Mucosa of descending colon (tissue), 3 donors: ENCODE measurements at regions not wholly inside any gene's neighbourhood (a gene's known extent, or its start where the extent isn't known, plus 50 kb on each side); places are given as distances from the start of the nearest gene placed in this dataset.

Experiments used
- ATAC-seq: fragments of 200-7000 bp; cut with Tn5 transposase; one replicate; pipeline ENCODE4 v1.9.1; 2020; ENCODE audit warnings: mild to moderate bottlenecking, moderate library complexity
- DNase-seq, 3 donors: peaks; one replicate each; pipeline ENCODE4 v3.0.0-alpha.2; 2020
- H3K36me3 ChIP-seq: fragments of 200-600 bp; one replicate; pipeline ENCODE4 v1.8.0; 2021; ENCODE audit warnings: low read depth, mild to moderate bottlenecking
- H3K4me1 ChIP-seq: fragments of 200-600 bp; one replicate; pipeline ENCODE4 v1.8.0; 2021; ENCODE audit warnings: low read depth, mild to moderate bottlenecking
- H3K4me3 ChIP-seq: fragments of 200-600 bp; one replicate; pipeline ENCODE4 v1.8.0; 2021; ENCODE audit warnings: mild to moderate bottlenecking
- H3K9me3 ChIP-seq: fragments of 200-600 bp; one replicate; pipeline ENCODE4 v1.8.0; 2021; ENCODE audit warnings: mild to moderate bottlenecking
- CTCF ChIP-seq: fragments of 200-600 bp; IDR thresholded peaks from one replicate; pipeline ENCODE4 v1.8.0; 2022; ENCODE audit warnings: antibody characterized with exemption, mild to moderate bottlenecking
- intact Hi-C, 2 donors: fragments of 100-400 bp; cut with DNase I in 1 of 2; cut with micrococcal nuclease in 1 of 2; formaldehyde crosslinking; loops; one replicate each; pipeline versions ENCODE4 v1.11.0 to v1.11.1; 2022; cut with DNase I, micrococcal nuclease
- donor health status: DM: no; HTN: no; CAD: no; lungs with moderate emphysema.
- donor health status: DM: no; HTN: no; CAD: no.
- donor health status: DM: no; HTN: yes; CAD: no.

DNA sequence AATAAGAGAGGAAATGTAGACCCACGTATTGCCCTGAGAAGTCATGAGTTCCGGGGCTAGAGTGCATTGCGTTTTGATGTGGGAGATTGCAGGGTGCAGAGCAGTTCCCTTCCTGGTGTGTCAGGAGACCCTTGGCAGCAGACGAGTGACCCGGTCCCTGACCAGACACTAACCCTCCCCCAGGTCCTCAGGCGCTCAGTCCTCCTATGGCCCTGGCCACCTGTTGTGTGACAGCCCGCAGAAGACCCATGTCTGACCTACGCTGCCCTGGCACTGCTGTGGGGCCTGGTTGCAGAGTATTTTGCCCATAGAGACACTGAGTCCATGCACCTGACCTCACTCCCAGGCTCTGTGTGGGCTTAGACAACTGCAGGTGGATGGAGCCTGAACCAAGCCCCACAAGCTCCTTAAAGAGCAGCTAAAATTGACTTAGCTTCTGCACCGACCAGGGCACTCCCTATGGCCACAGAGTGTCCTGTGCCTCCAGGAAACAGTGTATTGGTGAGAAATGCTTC, 833.8 kb downstream of the TBC1D22A start:
- Histone ChIP-seq H3K4me1 (no peaks in the 10 kb centered on the region), H3K4me3 (no peak overlapping the region), H3K9me3 (no peaks in the 10 kb centered on the region), H3K36me3 (no peaks in the 10 kb centered on the region)
- ATAC-seq, result no peak
- no peak for TF ChIP-seq CTCF
- no peak for DNase-seq
- intact Hi-C loops, result loop anchor here in 1 of 2 donors (10.0 kb wide), 1 partner anchor 1981 kb away; no protein-coding TSS in a partner anchor

DNA sequence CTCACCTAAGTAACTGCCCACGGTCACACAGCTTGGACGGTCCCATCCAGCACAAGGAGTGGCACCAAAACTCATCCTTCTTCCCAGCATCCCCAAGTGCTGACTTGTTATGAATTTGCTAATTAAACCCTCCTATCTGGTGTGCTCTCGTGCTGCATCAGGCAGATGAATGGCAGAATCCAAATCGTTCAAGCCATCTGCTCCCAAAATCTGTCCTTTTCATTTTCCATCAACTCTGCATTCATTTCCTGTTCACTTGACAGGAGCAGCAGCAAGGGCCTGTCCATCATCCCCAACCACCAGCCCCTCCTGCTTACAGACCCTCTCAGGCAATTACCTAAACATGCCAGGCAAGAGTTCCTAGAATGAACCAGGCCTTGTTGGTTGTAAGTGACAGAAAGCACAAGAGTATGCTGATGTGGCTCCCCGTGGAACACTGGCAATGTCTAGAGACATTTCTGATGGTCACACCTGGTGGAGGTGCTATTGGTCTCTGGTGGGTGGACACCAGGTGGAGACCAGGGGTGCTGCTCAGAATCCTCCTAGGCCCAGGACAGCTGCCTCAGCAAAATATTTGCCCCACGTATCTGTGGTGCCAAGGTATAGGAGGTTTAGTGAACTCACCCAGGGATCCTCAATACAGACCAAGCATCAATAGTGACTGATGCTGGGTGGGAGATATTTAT, 832.5 kb downstream of the TBC1D22A start:
- H3K4me1 ChIP-seq, result no peaks in the 10 kb centered on the region
- intact Hi-C loops, result loop anchor here in 1 of 2 donors (10.0 kb wide), 1 partner anchor 1980 kb away; no protein-coding TSS in a partner anchor
- no peaks in the 10 kb centered on the region for H3K36me3 ChIP-seq
- ATAC-seq (no peak), DNase-seq (no peak)
- no peaks in the 10 kb centered on the region for H3K9me3 ChIP-seq
- no peak overlapping the region for H3K4me3 ChIP-seq
- no peak for TF ChIP-seq CTCF

DNA sequence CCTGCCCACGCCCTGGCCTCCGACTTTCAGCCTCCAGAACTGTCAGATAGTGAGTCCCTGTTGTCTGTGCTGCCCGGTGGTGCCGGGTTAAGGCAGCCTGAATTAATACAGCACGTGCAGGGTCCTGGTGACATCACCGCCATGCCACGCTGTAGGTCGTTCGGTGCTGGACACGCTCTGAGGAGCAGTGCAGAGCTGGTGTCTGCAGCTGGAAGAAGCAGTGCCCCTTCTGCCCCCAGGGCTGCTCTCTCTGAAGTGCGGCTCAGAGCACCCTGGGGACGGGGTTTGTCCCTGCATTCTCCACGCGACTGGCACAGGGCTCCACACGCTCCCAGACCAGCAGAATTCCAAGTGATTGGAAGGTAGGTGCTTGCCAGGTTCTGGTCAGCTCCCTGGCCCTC, 831.5 kb downstream of the TBC1D22A start:
- no peak for TF ChIP-seq CTCF
- no peak for ATAC-seq
- intact Hi-C loops, result loop anchor here in 1 of 2 donors (10.0 kb wide), 1 partner anchor 1979 kb away; no protein-coding TSS in a partner anchor
- Histone ChIP-seq H3K36me3 (no peaks in the 10 kb centered on the region), H3K4me3 (no peak overlapping the region), H3K9me3 (no peaks in the 10 kb centered on the region), H3K4me1 (no peaks in the 10 kb centered on the region)
- DNase-seq, result no peak

DNA sequence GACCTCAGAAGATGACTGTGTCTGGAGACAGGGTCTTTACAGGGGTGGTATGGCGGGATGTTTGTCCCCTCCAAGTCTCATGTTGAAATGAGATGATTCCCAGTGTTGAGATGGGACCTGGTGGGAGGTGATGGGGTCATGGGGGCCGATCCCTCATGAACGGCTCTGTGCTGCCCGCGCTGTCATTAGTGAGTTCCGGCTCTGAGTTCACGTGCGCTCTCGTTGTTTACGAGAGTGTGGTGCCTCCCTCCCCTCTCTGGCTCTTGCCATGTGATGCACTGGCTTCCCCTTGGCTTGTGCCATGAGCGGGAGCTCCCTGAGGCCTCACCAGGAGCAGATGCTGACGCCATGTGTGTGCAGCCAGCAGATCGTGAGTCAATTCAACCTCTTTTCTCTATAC, 830.8 kb downstream of the TBC1D22A start:
- Histone ChIP-seq H3K4me3 (no peak overlapping the region), H3K4me1 (no peaks in the 10 kb centered on the region), H3K36me3 (no peaks in the 10 kb centered on the region), H3K9me3 (no peaks in the 10 kb centered on the region)
- TF ChIP-seq CTCF, result no peak
- ATAC-seq, result no peak
- intact Hi-C loops, result loop anchor here in 1 of 2 donors (10.0 kb wide), 1 partner anchor 1978 kb away; no protein-coding TSS in a partner anchor
- no peak for DNase-seq

- no peak for ATAC-seq
- Histone ChIP-seq H3K36me3 (no peaks in the 10 kb centered on the region), H3K4me1 (no peaks in the 10 kb centered on the region), H3K4me3 (no peak overlapping the region), H3K9me3 (no peaks in the 10 kb centered on the region)
- DNase-seq, result no peak
- TF ChIP-seq CTCF, result no peak
- intact Hi-C loops, result loop anchor here in 1 of 2 donors (10.0 kb wide), 1 partner anchor 1978 kb away; no protein-coding TSS in a partner anchor
Observed at GRCh38 chr22:47592791-47593190, 830.3 kb downstream of the TBC1D22A start.
